ENCODE measurements at regions not wholly inside any gene's neighbourhood (a gene's known extent, or its start where the extent isn't known, plus 50 kb on each side); places are given as distances from the start of the nearest gene placed in this dataset.

DNA sequence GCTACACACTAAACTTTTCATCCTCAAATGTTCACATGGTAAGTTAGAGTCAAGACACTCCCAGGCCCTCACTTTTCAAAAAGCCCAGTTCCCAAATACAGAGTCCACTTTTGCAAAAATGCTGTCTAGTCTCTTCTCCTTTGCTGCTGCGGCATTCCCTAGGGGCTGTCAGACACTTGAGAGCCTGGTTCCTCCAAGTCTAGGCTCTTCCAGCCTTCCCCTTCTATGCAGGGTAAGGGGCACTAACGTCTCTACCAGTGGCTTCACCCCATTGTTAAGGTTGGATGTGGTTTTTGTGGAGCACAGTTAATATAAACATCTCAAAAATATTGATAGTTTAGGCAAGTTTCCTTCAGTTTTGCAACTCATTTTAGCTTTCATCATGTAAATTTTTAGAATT, 181.5 kb downstream of the KIF18A start:
- no peak overlapping the region for H3K4me3 ChIP-seq (ENCODE audit: low read depth, low read length)
- no peak overlapping the region for H4K8ac ChIP-seq (ENCODE audit: low read depth, low read length)
- H4K91ac ChIP-seq (ENCODE audit: low read depth, low read length) = no peak overlapping the region
- no CpG with 5 or more reads among the region's 2 CpGs for WGBS (ENCODE audit: extremely low coverage, insufficient coverage, insufficient read length)
- no peaks in the 10 kb centered on the region for H3K79me2 ChIP-seq (ENCODE audit: control insufficient read depth, insufficient read depth, low read length, poor library complexity)
- H3K36me3 ChIP-seq (ENCODE audit: control insufficient read depth in 1 of 2, insufficient read depth in 2 of 2, low read length in 2 of 2) = no peaks in the 10 kb centered on the region
- H3K18ac ChIP-seq (ENCODE audit: low read length) = no peak overlapping the region
- no peak overlapping the region for H2AFZ ChIP-seq (ENCODE audit: insufficient read depth, low read length, poor library complexity)
- no peak overlapping the region for H3K27ac ChIP-seq (ENCODE audit: low read depth, low read length)
- H2BK5ac ChIP-seq (ENCODE audit: low read depth, low read length, poor library complexity) = no peak overlapping the region
- no peaks in the 10 kb centered on the region for H3K79me1 ChIP-seq (ENCODE audit: low read length)
- no peaks in the 10 kb centered on the region for H3K9me3 ChIP-seq (ENCODE audit: insufficient read depth, low read depth, low read length)
- no peaks in the 10 kb centered on the region for H3K27me3 ChIP-seq (ENCODE audit: insufficient read depth, low read length)
- H3K14ac ChIP-seq (ENCODE audit: low read length) = no peak overlapping the region
- peak in 1 of 2 donors; percentile 49 for DNase-seq
- peaks cover 0 to 7% of the 10 kb centered on the region in 2 experiments for H3K4me1 ChIP-seq (ENCODE audit: control insufficient read depth in 1 of 2, insufficient read depth in 2 of 2, low read length in 2 of 2)
- H2BK120ac ChIP-seq (ENCODE audit: insufficient read depth, low read length, poor library complexity) = peak overlapping the region; percentile 31
- H2BK12ac ChIP-seq (ENCODE audit: low read length) = no peak overlapping the region
- no peak overlapping the region for H4K12ac ChIP-seq (ENCODE audit: low read depth, low read length)
- no peak overlapping the region for H3K23ac ChIP-seq (ENCODE audit: low read length)
- H3K4ac ChIP-seq (ENCODE audit: low read depth, low read length) = no peak overlapping the region
- no peak overlapping the region for H2AK5ac ChIP-seq (ENCODE audit: low read length)
- no peak overlapping the region for H3K4me2 ChIP-seq (ENCODE audit: low read length)
- no peak overlapping the region for H3K9ac ChIP-seq (ENCODE audit: low read length)

DNA sequence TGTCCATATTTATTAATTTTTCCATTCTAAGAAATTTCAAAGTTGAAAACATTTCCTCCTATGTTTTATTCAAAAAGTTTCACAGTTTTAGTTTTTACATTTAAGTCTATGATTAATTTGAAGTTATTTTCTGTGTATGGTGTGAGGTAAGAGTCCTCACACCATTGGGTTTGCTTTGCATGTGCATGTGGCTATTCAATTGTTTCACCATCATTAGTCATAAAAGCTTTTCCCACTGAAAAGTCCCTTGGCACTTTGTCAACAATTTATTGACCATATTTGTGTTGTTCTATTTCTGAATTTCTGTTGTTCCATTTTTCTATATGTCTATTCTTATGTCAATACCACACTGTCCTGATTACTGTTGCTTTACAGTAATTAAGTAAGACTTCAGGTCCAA, 186.5 kb downstream of the KIF18A start:
- Histone ChIP-seq H2AK5ac (ENCODE audit: low read length) (no peak overlapping the region), H3K18ac (ENCODE audit: low read length) (no peak overlapping the region), H3K4me1 (ENCODE audit: control insufficient read depth in 1 of 2, insufficient read depth in 2 of 2, low read length in 2 of 2) (peaks cover 0 to 2% of the 10 kb centered on the region in 2 experiments), H3K9me3 (ENCODE audit: insufficient read depth, low read depth, low read length) (no peaks in the 10 kb centered on the region), H2BK120ac (ENCODE audit: insufficient read depth, low read length, poor library complexity) (no peak overlapping the region), H3K27ac (ENCODE audit: low read depth, low read length) (no peak overlapping the region), H3K14ac (ENCODE audit: low read length) (no peak overlapping the region), H3K9ac (ENCODE audit: low read length) (no peak overlapping the region), H3K23ac (ENCODE audit: low read length) (no peak overlapping the region), H3K4ac (ENCODE audit: low read depth, low read length) (no peak overlapping the region), H4K8ac (ENCODE audit: low read depth, low read length) (no peak overlapping the region), H2AFZ (ENCODE audit: insufficient read depth, low read length, poor library complexity) (no peak overlapping the region), H3K79me1 (ENCODE audit: low read length) (no peaks in the 10 kb centered on the region), H4K12ac (ENCODE audit: low read depth, low read length) (no peak overlapping the region), H3K4me3 (ENCODE audit: low read depth, low read length) (no peak overlapping the region), H3K27me3 (ENCODE audit: insufficient read depth, low read length) (no peaks in the 10 kb centered on the region), H2BK5ac (ENCODE audit: low read depth, low read length, poor library complexity) (no peak overlapping the region), H2BK12ac (ENCODE audit: low read length) (no peak overlapping the region), H3K4me2 (ENCODE audit: low read length) (no peak overlapping the region), H3K79me2 (ENCODE audit: control insufficient read depth, insufficient read depth, low read length, poor library complexity) (no peaks in the 10 kb centered on the region), H3K36me3 (ENCODE audit: control insufficient read depth in 1 of 2, insufficient read depth in 2 of 2, low read length in 2 of 2) (no peaks in the 10 kb centered on the region), H4K91ac (ENCODE audit: low read depth, low read length) (no peak overlapping the region)
- DNase-seq = no peak

DNA sequence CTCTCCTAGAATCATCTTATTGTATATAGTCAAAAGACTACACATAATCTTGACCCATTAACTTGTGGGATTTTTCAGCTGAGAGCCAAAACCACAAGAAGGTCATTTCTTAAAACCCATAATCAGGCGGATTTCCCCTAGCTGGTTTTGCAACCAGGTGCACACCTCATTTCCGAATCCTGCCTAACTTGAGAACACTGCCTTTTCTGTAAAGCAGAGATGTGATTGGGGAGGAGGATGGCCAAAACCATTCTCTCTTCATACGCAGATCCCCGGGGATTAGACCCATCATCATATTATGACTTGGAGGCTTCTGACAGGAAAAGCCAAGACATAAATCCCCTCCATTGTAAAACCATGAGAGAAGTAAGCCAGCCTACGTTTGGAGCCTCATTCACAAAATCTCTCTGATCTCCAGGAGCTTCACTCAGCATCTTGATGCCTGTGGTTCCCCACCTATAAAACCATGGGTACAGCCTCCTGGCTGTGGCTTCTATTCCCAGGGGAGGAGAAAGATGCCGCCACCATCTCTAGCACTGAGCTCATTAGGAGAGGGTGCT, 191.3 kb downstream of the KIF18A start:
- no peak overlapping the region for H2BK120ac ChIP-seq (ENCODE audit: insufficient read depth, low read length, poor library complexity)
- no peak overlapping the region for H4K91ac ChIP-seq (ENCODE audit: low read depth, low read length)
- no peak overlapping the region for H2AFZ ChIP-seq (ENCODE audit: insufficient read depth, low read length, poor library complexity)
- no peak overlapping the region for H3K18ac ChIP-seq (ENCODE audit: low read length)
- H3K4me3 ChIP-seq (ENCODE audit: low read depth, low read length) = no peak overlapping the region
- no peak overlapping the region for H2AK5ac ChIP-seq (ENCODE audit: low read length)
- no peak for DNase-seq
- no peak overlapping the region for H4K8ac ChIP-seq (ENCODE audit: low read depth, low read length)
- H3K9me3 ChIP-seq (ENCODE audit: insufficient read depth, low read depth, low read length) = no peaks in the 10 kb centered on the region
- no CpG with 5 or more reads among the region's 6 CpGs for WGBS (ENCODE audit: extremely low coverage, insufficient coverage, insufficient read length)
- no peaks in the 10 kb centered on the region for H3K79me2 ChIP-seq (ENCODE audit: control insufficient read depth, insufficient read depth, low read length, poor library complexity)
- H3K36me3 ChIP-seq (ENCODE audit: control insufficient read depth in 1 of 2, insufficient read depth in 2 of 2, low read length in 2 of 2) = no peaks in the 10 kb centered on the region
- H3K4me2 ChIP-seq (ENCODE audit: low read length) = no peak overlapping the region
- H3K27me3 ChIP-seq (ENCODE audit: insufficient read depth, low read length) = no peaks in the 10 kb centered on the region
- no peak overlapping the region for H4K12ac ChIP-seq (ENCODE audit: low read depth, low read length)
- no peak overlapping the region for H3K4ac ChIP-seq (ENCODE audit: low read depth, low read length)
- H3K4me1 ChIP-seq (ENCODE audit: control insufficient read depth in 1 of 2, insufficient read depth in 2 of 2, low read length in 2 of 2) = no peaks in the 10 kb centered on the region
- H3K14ac ChIP-seq (ENCODE audit: low read length) = no peak overlapping the region
- H3K9ac ChIP-seq (ENCODE audit: low read length) = no peak overlapping the region
- no peak overlapping the region for H3K23ac ChIP-seq (ENCODE audit: low read length)
- H2BK12ac ChIP-seq (ENCODE audit: low read length) = no peak overlapping the region
- H3K27ac ChIP-seq (ENCODE audit: low read depth, low read length) = no peak overlapping the region
- H3K79me1 ChIP-seq (ENCODE audit: low read length) = no peaks in the 10 kb centered on the region
- no peak overlapping the region for H2BK5ac ChIP-seq (ENCODE audit: low read depth, low read length, poor library complexity)

DNA sequence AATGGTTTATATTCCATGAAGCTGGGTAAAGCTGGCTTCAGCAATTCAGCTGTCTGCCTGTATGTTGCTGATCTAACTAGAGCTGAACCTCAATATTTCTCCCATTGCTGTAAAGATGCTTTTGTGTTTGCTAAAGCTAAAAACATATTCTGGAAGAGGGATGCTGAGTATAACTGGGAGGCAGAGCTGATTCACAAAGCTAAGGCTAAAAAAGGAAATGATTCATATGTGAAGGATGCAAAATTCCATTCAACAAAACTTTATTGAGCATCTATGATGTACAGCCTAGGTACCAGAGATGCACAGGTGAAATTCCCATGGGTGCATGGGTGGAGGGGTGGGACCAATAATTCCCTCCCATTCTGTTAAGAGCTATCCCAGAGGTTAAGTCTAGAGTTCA, 193.9 kb downstream of the KIF18A start:
- no peaks in the 10 kb centered on the region for H3K79me1 ChIP-seq (ENCODE audit: low read length)
- H2AK5ac ChIP-seq (ENCODE audit: low read length) = no peak overlapping the region
- no peak overlapping the region for H2BK5ac ChIP-seq (ENCODE audit: low read depth, low read length, poor library complexity)
- H3K9ac ChIP-seq (ENCODE audit: low read length) = no peak overlapping the region
- H2BK12ac ChIP-seq (ENCODE audit: low read length) = no peak overlapping the region
- H4K8ac ChIP-seq (ENCODE audit: low read depth, low read length) = no peak overlapping the region
- H3K27me3 ChIP-seq (ENCODE audit: insufficient read depth, low read length) = no peaks in the 10 kb centered on the region
- H3K23ac ChIP-seq (ENCODE audit: low read length) = no peak overlapping the region
- H3K9me3 ChIP-seq (ENCODE audit: insufficient read depth, low read depth, low read length) = no peaks in the 10 kb centered on the region
- H2AFZ ChIP-seq (ENCODE audit: insufficient read depth, low read length, poor library complexity) = no peak overlapping the region
- H3K4me2 ChIP-seq (ENCODE audit: low read length) = no peak overlapping the region
- no peak overlapping the region for H3K18ac ChIP-seq (ENCODE audit: low read length)
- H3K4me1 ChIP-seq (ENCODE audit: control insufficient read depth in 1 of 2, insufficient read depth in 2 of 2, low read length in 2 of 2) = no peaks in the 10 kb centered on the region
- no peak overlapping the region for H3K14ac ChIP-seq (ENCODE audit: low read length)
- H4K12ac ChIP-seq (ENCODE audit: low read depth, low read length) = no peak overlapping the region
- DNase-seq = no peak
- H4K91ac ChIP-seq (ENCODE audit: low read depth, low read length) = no peak overlapping the region
- no peak overlapping the region for H2BK120ac ChIP-seq (ENCODE audit: insufficient read depth, low read length, poor library complexity)
- no peak overlapping the region for H3K4ac ChIP-seq (ENCODE audit: low read depth, low read length)
- H3K79me2 ChIP-seq (ENCODE audit: control insufficient read depth, insufficient read depth, low read length, poor library complexity) = no peaks in the 10 kb centered on the region
- no peaks in the 10 kb centered on the region for H3K36me3 ChIP-seq (ENCODE audit: control insufficient read depth in 1 of 2, insufficient read depth in 2 of 2, low read length in 2 of 2)
- no peak overlapping the region for H3K4me3 ChIP-seq (ENCODE audit: low read depth, low read length)
- H3K27ac ChIP-seq (ENCODE audit: low read depth, low read length) = no peak overlapping the region

Data from trophoblast cell (in vitro differentiated cells and primary cell).